GM23248 (cell line): ENCODE measurements at regions not wholly inside any gene's neighbourhood (a gene's known extent, or its start where the extent isn't known, plus 50 kb on each side); places are given as distances from the start of the nearest gene placed in this dataset.
A peak's percentile ranks its signal among the peaks of the same experiment; 100 is the strongest.

ENCODE experiments used
- DNase-seq: peaks from one replicate; pipeline ENCODE4 v3.0.0-alpha.2; 2015
- H2AFZ ChIP-seq: fragments of 200-600 bp; sonication (generic); 2 replicates; pipeline ENCODE4 v1.6.1; 2016; ENCODE audit warnings: antibody characterized with exemption
- H3F3A ChIP-seq: fragments of 200-600 bp; sonication (generic); 2 replicates; pipeline ENCODE4 v1.6.1; 2016; ENCODE audit warnings: mild to moderate bottlenecking, antibody characterized with exemption, mixed run types; ENCODE audit not compliant: insufficient read depth
- H3K27ac ChIP-seq: fragments of 200-600 bp; sonication (generic); 2 replicates; pipeline ENCODE4 v1.5.1; 2016; ENCODE audit warnings: mild to moderate bottlenecking
- H3K27me3 ChIP-seq: fragments of 200-600 bp; sonication (generic); replicated peaks from 2 replicates; pipeline ENCODE4 v1.6.1; 2016; ENCODE audit warnings: mild to moderate bottlenecking; ENCODE audit not compliant: insufficient read depth
- H3K36me3 ChIP-seq: fragments of 200-600 bp; sonication (generic); 2 replicates; pipeline ENCODE4 v1.6.1; 2016; ENCODE audit warnings: low read depth, mild to moderate bottlenecking
- H3K4me1 ChIP-seq: fragments of 200-600 bp; sonication (generic); 2 replicates; pipeline ENCODE4 v1.6.1; 2016; ENCODE audit warnings: mild to moderate bottlenecking; ENCODE audit not compliant: insufficient read depth
- H3K4me2 ChIP-seq: fragments of 200-600 bp; sonication (generic); one replicate; pipeline ENCODE4 v1.6.1; 2016; ENCODE audit warnings: mild to moderate bottlenecking; ENCODE audit not compliant: unreplicated experiment
- H3K4me3 ChIP-seq: fragments of 200-600 bp; sonication (generic); 2 replicates; pipeline ENCODE4 v1.5.1; 2016; ENCODE audit warnings: mild to moderate bottlenecking
- H3K79me2 ChIP-seq: fragments of 200-600 bp; sonication (generic); 2 replicates; pipeline ENCODE4 v1.6.1; 2016; ENCODE audit warnings: mild to moderate bottlenecking; ENCODE audit not compliant: insufficient read depth
- H3K9ac ChIP-seq: fragments of 200-600 bp; sonication (generic); 2 replicates; pipeline ENCODE4 v1.6.1; 2016; ENCODE audit warnings: mild to moderate bottlenecking
- H3K9me2 ChIP-seq: fragments of 200-600 bp; sonication (generic); 2 replicates; pipeline ENCODE4 v1.6.1; 2016; ENCODE audit warnings: mixed run types, mild to moderate bottlenecking, moderate library complexity; ENCODE audit not compliant: insufficient read depth
- H3K9me3 ChIP-seq: fragments of 200-600 bp; sonication (generic); one replicate; pipeline ENCODE4 v1.6.1; 2017; ENCODE audit warnings: low read depth
- H4K20me1 ChIP-seq: fragments of 200-600 bp; sonication (generic); 2 replicates; pipeline ENCODE4 v1.6.0; 2016; ENCODE audit not compliant: insufficient read depth
- EZH2 ChIP-seq: fragments of 200-600 bp; sonication (generic); IDR thresholded peaks from 2 replicates; pipeline ENCODE4 v1.6.1; 2018; ENCODE audit warnings: antibody characterized with exemption, mild to moderate bottlenecking; ENCODE audit not compliant: insufficient read depth, poor library complexity, severe bottlenecking
- EZH2phosphoT487 ChIP-seq: fragments of 200-600 bp; sonication (generic); IDR thresholded peaks from 2 replicates; pipeline ENCODE4 v1.6.1; 2018; ENCODE audit warnings: antibody characterized with exemption, moderate library complexity, mild to moderate bottlenecking, low read depth; ENCODE audit not compliant: insufficient read depth
- WGBS, 2 experiments: methylation state at CpG; one replicate each; pipeline ENCODE4 v1.1.6; 2015 to 2017; ENCODE audit warnings: low lambda C conversion rate in 2 of 2, low coverage in 1 of 2; ENCODE audit errors: missing lambda C conversion rate in 2 of 2; 5-methylcytosine and 5-hydroxymethylcytosine counted together
- in situ Hi-C: fragments of 300-500 bp; cut with MboI; formaldehyde crosslinking; loops from 2 replicates; pipeline ENCODE4 v1.15.0; 2020

DNA sequence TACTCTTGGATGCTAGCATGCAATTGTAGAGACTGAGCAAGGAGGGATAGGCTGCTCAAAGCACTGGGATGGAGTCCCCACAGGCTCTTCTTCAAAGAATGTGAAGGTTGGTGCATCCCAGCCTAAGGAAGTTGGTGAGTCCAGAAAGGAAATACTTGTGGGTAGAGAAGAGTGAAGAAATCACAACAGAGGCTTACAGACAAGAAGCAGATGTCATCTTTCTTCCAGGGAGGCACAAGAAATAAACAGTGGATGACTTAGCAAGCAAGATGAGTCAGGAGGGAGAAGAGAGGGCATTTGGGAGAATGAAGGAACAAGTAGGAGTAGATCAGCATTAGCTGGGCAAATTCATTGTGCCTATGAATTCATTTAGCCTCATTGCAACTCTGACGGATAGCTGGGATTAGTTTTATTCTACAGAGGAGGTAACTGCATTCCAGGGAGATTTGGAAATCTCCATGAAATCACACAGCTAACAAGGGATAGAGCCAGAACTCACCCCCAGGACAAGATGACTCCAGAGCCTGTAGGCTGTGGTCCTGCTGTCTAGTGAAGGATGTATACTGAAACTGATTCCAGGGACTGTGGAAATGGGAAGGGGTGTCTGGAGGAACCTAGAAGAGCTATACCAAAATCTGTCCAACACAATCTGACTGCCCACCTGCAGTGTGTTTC lies 125.8 kb upstream of the SPTLC3 start:
- Histone ChIP-seq H3K27me3 (no peaks in the 10 kb centered on the region), H3K4me2 (no peak overlapping the region), H3K9ac (no peak overlapping the region), H3K9me2 (no peaks in the 10 kb centered on the region; the same call in 1 of the 2 replicates), H3K4me3 (no peak overlapping the region), H3K79me2 (no peaks in the 10 kb centered on the region), H4K20me1 (no peaks in the 10 kb centered on the region), H2AFZ (no peak overlapping the region), H3F3A (0 out of 2 replicates have a peak, but pooled peaks cover 10% of the 10 kb centered on the region), H3K4me1 (no peaks in the 10 kb centered on the region), H3K36me3 (no peaks in the 10 kb centered on the region), H3K27ac (no peak overlapping the region), H3K9me3 (no peaks in the 10 kb centered on the region)
- peak; percentile 61 for DNase-seq
- TF ChIP-seq EZH2phosphoT487 (no peak), EZH2 (no peak)
- in situ Hi-C loops, result no loop called here
- 0% methylated on average over 1 of the region's 1 CpG for whole genome bisulfite sequencing, 2 experiments

DNA sequence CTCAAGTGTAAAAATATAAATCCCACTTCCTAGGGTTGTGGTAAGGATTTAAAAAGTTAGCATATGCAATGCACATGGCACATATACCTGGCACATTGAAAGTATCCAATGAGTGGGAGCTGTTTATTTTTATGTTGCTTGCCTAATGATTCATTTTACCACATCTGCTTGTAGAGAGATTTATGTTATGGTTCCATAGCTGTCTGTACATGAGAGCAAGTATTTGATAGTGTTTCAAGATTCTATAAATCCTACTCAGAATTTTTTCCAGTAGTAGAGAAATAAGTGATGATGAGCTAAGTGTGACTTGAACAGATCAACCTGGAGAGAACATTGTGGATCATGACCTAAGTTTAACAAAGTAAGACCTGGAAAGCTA lies 125.3 kb upstream of the SPTLC3 start:
- Histone ChIP-seq H3K4me1 (no peaks in the 10 kb centered on the region), H3K36me3 (no peaks in the 10 kb centered on the region), H3K9me2 (no peaks in the 10 kb centered on the region; the same call in 1 of the 2 replicates), H3K27me3 (no peaks in the 10 kb centered on the region), H3K27ac (no peak overlapping the region), H3K79me2 (no peaks in the 10 kb centered on the region), H4K20me1 (no peaks in the 10 kb centered on the region), H3F3A (0 out of 2 replicates have a peak, but pooled peaks cover 10% of the 10 kb centered on the region), H2AFZ (no peak overlapping the region), H3K9ac (no peak overlapping the region), H3K4me2 (no peak overlapping the region), H3K4me3 (no peak overlapping the region), H3K9me3 (no peaks in the 10 kb centered on the region)
- in situ Hi-C loops, result no loop called here
- no peak for DNase-seq
- no peak for TF ChIP-seq EZH2phosphoT487
- TF ChIP-seq EZH2, result no peak

DNA sequence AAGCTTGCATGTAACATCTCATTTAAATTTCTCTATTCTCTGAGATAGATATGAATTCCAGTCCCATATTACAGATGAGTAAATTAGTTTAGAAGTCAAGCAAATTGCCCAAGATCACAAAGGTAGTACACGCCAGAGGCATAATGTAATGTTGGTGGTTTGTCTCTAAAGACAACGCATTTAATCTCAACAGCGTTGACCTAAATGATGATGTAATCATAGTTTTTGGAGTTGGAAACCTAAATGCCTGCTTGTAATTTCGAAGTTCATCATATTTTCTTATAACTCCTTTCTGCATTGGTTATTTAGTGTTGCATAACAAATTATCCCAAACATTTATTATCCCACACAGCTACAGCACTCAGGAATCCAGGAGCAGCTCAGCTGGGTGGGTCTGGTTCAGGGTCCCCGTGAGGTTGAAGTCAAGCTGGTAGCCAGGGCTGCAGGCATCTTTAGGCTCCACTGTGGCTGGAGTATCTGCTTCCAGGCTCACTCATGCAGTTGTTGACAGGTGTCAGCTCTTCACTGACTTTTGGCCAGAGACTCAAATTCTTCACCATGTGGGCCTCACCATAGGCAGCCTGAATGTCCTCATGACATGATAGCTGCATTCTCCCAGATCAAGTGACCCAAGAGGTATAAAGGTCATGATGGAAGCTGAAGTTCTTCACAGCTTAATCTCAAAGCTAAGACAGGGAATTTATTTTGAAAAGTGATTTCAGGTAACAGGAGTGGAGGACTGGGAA lies 122.0 kb upstream of the SPTLC3 start:
- in situ Hi-C loops, result no loop called here
- Histone ChIP-seq H3K36me3 (no peaks in the 10 kb centered on the region), H4K20me1 (no peaks in the 10 kb centered on the region), H3K4me1 (no peaks in the 10 kb centered on the region), H3K4me2 (no peak overlapping the region), H3F3A (0 out of 2 replicates have a peak, but pooled peaks cover 10% of the 10 kb centered on the region), H3K4me3 (no peak overlapping the region), H3K27me3 (no peaks in the 10 kb centered on the region), H3K79me2 (no peaks in the 10 kb centered on the region), H3K9ac (no peak overlapping the region), H3K9me2 (no peaks in the 10 kb centered on the region; the same call in 1 of the 2 replicates), H3K27ac (no peak overlapping the region), H2AFZ (no peak overlapping the region), H3K9me3 (no peaks in the 10 kb centered on the region)
- TF ChIP-seq EZH2phosphoT487, result no peak
- no peak for TF ChIP-seq EZH2
- DNase-seq, result no peak
- 35 to 38% methylated on average over 5 of the region's 5 CpGs for WGBS, 2 experiments

DNA sequence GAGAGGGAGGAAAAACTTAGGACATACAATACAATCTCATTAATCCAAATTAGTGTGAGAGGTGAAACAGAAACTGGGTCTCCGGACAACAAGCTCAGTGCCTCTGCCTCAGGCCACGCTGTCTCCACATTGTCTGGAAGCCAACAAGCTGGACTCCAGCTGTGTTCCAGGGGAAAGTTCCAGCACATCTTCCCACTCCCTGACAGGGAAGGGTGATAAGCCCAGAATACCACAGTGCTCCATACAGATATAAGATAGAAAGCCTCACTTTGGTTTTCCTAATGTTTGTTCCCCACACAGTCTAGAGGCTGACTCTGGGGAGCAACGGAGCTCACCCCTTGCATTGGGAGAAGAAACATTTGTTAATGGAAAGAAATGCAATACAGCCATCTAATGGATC lies 117.1 kb upstream of the SPTLC3 start:
- Histone ChIP-seq H3K9me2 (no peaks in the 10 kb centered on the region), H3K79me2 (no peaks in the 10 kb centered on the region), H4K20me1 (no peaks in the 10 kb centered on the region), H3K27me3 (no peaks in the 10 kb centered on the region; the same call in 1 of the 2 replicates), H3K27ac (no peak overlapping the region), H3K9me3 (no peaks in the 10 kb centered on the region), H3K36me3 (no peaks in the 10 kb centered on the region), H3K4me2 (no peak overlapping the region), H3K4me3 (no peak overlapping the region), H3K4me1 (no peaks in the 10 kb centered on the region), H3F3A (no peaks in the 10 kb centered on the region), H2AFZ (no peak overlapping the region), H3K9ac (no peak overlapping the region)
- TF ChIP-seq EZH2 (no peak), EZH2phosphoT487 (no peak)
- no peak for DNase-seq
- in situ Hi-C loops, result no loop called here
- 32 to 35% methylated on average over 3 of the region's 3 CpGs for WGBS, 2 experiments
